Karpas-422 (cell line): ENCODE measurements at regions not wholly inside any gene's neighbourhood (a gene's known extent, or its start where the extent isn't known, plus 50 kb on each side); places are given as distances from the start of the nearest gene placed in this dataset.
"Not testable (repeated sequence)": the region's sequence is repeated elsewhere in the genome, so short reads cannot be mapped to it uniquely, and the experiment has no call there.

Experiments
- DNase-seq: peaks from one replicate; pipeline ENCODE4 v3.0.0-alpha.2; 2015
- H2AFZ ChIP-seq: fragments of 200-600 bp; sonication (generic); 2 replicates; pipeline ENCODE4 v1.6.1; 2014; ENCODE audit warnings: antibody characterized with exemption, low read length, mixed read lengths
- H3K27ac ChIP-seq: fragments of 200-600 bp; sonication (generic); 2 replicates; pipeline ENCODE4 v1.5.1; 2014; ENCODE audit warnings: mild to moderate bottlenecking, low read length, moderate library complexity
- H3K27me3 ChIP-seq: fragments of 200-600 bp; sonication (generic); 2 replicates; pipeline ENCODE4 v1.6.1; 2014; ENCODE audit warnings: low read length, mixed read lengths
- H3K36me3 ChIP-seq: fragments of 200-600 bp; sonication (generic); 2 replicates; pipeline ENCODE4 v1.6.1; 2014; ENCODE audit warnings: low read length, mixed read lengths; ENCODE audit not compliant: insufficient read depth
- H3K4me1 ChIP-seq: fragments of 200-600 bp; sonication (generic); 2 replicates; pipeline ENCODE4 v1.6.1; 2014; ENCODE audit warnings: mild to moderate bottlenecking, low read length, mixed read lengths
- H3K4me2 ChIP-seq: fragments of 200-600 bp; sonication (generic); 2 replicates; pipeline ENCODE4 v1.6.1; 2014; ENCODE audit warnings: low read length, low read depth, mild to moderate bottlenecking; ENCODE audit not compliant: poor library complexity, severe bottlenecking
- H3K4me3 ChIP-seq: fragments of 200-600 bp; sonication (generic); 2 replicates; pipeline ENCODE4 v1.5.1; 2014; ENCODE audit warnings: mild to moderate bottlenecking, antibody characterized with exemption, low read length, mixed read lengths
- H3K79me2 ChIP-seq: fragments of 200-600 bp; sonication (generic); 2 replicates; pipeline ENCODE4 v1.6.1; 2014; ENCODE audit warnings: mild to moderate bottlenecking, low read length, mixed read lengths
- H3K9ac ChIP-seq: fragments of 200-600 bp; sonication (generic); 2 replicates; pipeline ENCODE4 v1.6.0; 2014; ENCODE audit warnings: low read length
- H3K9me2 ChIP-seq: fragments of 200-600 bp; sonication (generic), shearing (Covaris generic); replicated peaks from 2 replicates; pipeline ENCODE4 v1.6.0; 2014; ENCODE audit warnings: mild to moderate bottlenecking, low read length, moderate library complexity; ENCODE audit not compliant: insufficient read depth
- H3K9me3 ChIP-seq: fragments of 300-700, 200-600 bp; sonication (generic); 2 replicates; pipeline ENCODE4 v1.6.1; 2014; ENCODE audit warnings: low read length, mixed read lengths
- H4K20me1 ChIP-seq: fragments of 200-600 bp; sonication (generic); 2 replicates; pipeline ENCODE4 v1.6.1; 2014; ENCODE audit warnings: mild to moderate bottlenecking, antibody characterized with exemption, low read length, low read depth; ENCODE audit not compliant: insufficient read depth

- Histone ChIP-seq H3K79me2 (no peaks in the 10 kb centered on the region), H3K9ac (no peak overlapping the region), H2AFZ (no peak overlapping the region), H3K4me3 (no peak overlapping the region), H4K20me1 (no peaks in the 10 kb centered on the region), H3K27me3 (no peaks in the 10 kb centered on the region), H3K4me2 (no peak overlapping the region), H3K27ac (no peak overlapping the region), H3K4me1 (no peaks in the 10 kb centered on the region), H3K9me2 (no peaks in the 10 kb centered on the region), H3K36me3 (no peaks in the 10 kb centered on the region), H3K9me3 (peaks cover 12% of the 10 kb centered on the region)
- DNase-seq: no peak
Measured at GRCh38 chr20:55079917-55080316, 604.5 kb downstream of the DOK5 start.

DNA sequence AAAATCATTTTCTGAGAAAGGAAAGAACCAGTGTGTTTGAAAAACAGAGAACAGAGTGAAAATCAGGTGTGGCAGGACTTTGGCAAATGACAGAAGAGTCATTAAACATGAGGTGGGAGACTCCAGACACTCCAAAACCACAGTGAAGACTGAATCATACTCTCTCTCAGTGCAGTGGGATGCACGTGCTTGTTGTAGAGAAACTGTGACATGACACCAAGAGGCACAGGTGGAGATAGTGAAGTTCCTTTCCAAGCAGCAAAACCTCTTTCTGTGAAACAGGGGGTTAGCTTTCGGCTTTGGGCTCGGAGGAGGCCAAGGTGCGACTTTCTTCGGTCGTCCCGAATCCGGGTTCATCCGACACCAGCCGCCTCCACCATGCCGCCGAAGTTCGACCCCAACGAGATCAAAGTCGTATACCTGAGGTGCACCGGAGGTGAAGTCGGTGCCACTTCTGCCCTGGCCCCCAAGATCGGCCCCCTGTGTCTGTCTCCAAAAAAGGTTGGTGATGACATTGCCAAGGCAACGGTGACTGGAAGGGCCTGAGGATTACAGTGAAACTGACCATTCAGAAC lies 599.0 kb downstream of the DOK5 start:
- not testable (repeated sequence) for H3K4me1 ChIP-seq, H3K4me2 ChIP-seq, H3K36me3 ChIP-seq, H3K9ac ChIP-seq, H3K79me2 ChIP-seq, DNase-seq, H3K9me2 ChIP-seq, H4K20me1 ChIP-seq, H3K27ac ChIP-seq, H2AFZ ChIP-seq, H3K4me3 ChIP-seq, H3K27me3 ChIP-seq
- H3K9me3 ChIP-seq: peaks cover 23% of the 10 kb centered on the region

DNA sequence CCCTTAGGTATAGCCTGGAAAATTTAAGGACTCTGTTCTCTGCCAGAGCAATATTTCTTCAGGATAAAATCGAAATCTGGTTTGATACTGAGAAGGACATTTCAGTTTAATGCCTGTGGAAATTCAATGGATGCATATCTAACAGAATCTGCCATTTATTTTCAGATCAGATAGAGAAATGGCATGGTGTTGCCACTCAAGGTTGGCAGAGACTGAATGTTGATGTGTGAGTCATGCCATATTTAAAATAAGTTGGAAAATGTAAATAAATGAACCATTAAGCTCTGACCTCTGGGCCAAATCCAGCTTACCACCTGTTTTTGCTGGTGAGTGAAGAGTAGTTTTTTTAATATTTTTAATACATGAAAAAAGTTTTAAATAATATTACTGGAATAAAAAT lies 594.6 kb downstream of the DOK5 start:
- Histone ChIP-seq H3K36me3 (no peaks in the 10 kb centered on the region), H3K4me3 (no peak overlapping the region)

GRCh38 chr20:55067158-55067825 lies 591.9 kb downstream of the DOK5 start:
- H3K36me3 ChIP-seq: no peaks in the 10 kb centered on the region

More for the DNA sequence above, 594.6 kb downstream of the DOK5 start:
- H4K20me1 ChIP-seq: no peaks in the 10 kb centered on the region
- H3K9me3 ChIP-seq: peaks cover 22% of the 10 kb centered on the region
- H3K9ac ChIP-seq: no peak overlapping the region
- no peak overlapping the region for H3K4me2 ChIP-seq
- H3K79me2 ChIP-seq: no peaks in the 10 kb centered on the region
- H3K4me1 ChIP-seq: no peaks in the 10 kb centered on the region
- H3K9me2 ChIP-seq: no peaks in the 10 kb centered on the region
- DNase-seq: no peak
- no peaks in the 10 kb centered on the region for H3K27me3 ChIP-seq
- no peak overlapping the region for H3K27ac ChIP-seq
- H2AFZ ChIP-seq: no peak overlapping the region

DNA sequence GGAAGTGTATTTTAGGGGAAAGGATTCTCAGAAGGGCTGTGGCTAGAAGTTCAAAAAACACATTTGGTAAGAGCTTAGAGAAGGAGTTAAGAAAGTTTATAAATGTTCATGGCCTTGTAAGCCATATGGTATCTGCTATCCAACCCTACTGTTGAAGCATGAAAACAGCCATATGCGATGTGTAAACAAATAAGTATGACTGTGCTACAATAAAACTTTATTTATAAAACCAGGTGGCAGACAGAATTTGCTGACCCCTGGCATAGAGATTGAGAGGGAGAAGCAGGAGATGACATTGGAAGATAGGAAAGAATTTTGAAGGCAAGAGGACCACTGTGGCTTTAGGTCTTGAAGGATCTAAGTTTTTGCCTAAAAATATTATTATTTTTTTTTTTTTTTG lies 583.5 kb downstream of the DOK5 start:
- no peak overlapping the region for H3K27ac ChIP-seq
- no peak overlapping the region for H3K9ac ChIP-seq
- H3K9me2 ChIP-seq: no peaks in the 10 kb centered on the region
- no peak for DNase-seq
- no peaks in the 10 kb centered on the region for H3K27me3 ChIP-seq
- H3K4me2 ChIP-seq: no peak overlapping the region
- H3K4me1 ChIP-seq: no peaks in the 10 kb centered on the region
- no peaks in the 10 kb centered on the region for H3K79me2 ChIP-seq
- no peaks in the 10 kb centered on the region for H3K36me3 ChIP-seq
- H4K20me1 ChIP-seq: no peaks in the 10 kb centered on the region
- peaks cover 3% of the 10 kb centered on the region; the same call in 1 of the 2 replicates for H3K9me3 ChIP-seq
- H2AFZ ChIP-seq: no peak overlapping the region
- no peak overlapping the region for H3K4me3 ChIP-seq

More at GRCh38 chr20:55067158-55067825, 591.9 kb downstream of the DOK5 start:
- DNase-seq: no peak
- H2AFZ ChIP-seq: no peak overlapping the region
- H3K79me2 ChIP-seq: no peaks in the 10 kb centered on the region
- no peak overlapping the region for H3K27ac ChIP-seq
- no peaks in the 10 kb centered on the region for H3K4me1 ChIP-seq
- H3K4me3 ChIP-seq: no peak overlapping the region
- peaks cover 10% of the 10 kb centered on the region for H3K9me3 ChIP-seq
- H4K20me1 ChIP-seq: no peaks in the 10 kb centered on the region
- H3K27me3 ChIP-seq: no peaks in the 10 kb centered on the region
- no peaks in the 10 kb centered on the region for H3K9me2 ChIP-seq
- H3K4me2 ChIP-seq: no peak overlapping the region
- H3K9ac ChIP-seq: no peak overlapping the region

GRCh38 chr20:55057779-55058415 lies 582.5 kb downstream of the DOK5 start:
- Histone ChIP-seq H3K27ac (no peak overlapping the region), H3K4me3 (no peak overlapping the region), H3K9me3 (peaks cover 3% of the 10 kb centered on the region; the same call in 1 of the 2 replicates), H3K27me3 (no peaks in the 10 kb centered on the region), H3K9ac (no peak overlapping the region), H2AFZ (no peak overlapping the region), H3K9me2 (no peaks in the 10 kb centered on the region), H3K79me2 (no peaks in the 10 kb centered on the region), H3K4me2 (no peak overlapping the region), H3K4me1 (no peaks in the 10 kb centered on the region), H4K20me1 (no peaks in the 10 kb centered on the region), H3K36me3 (no peaks in the 10 kb centered on the region)
- no peak for DNase-seq

DNA sequence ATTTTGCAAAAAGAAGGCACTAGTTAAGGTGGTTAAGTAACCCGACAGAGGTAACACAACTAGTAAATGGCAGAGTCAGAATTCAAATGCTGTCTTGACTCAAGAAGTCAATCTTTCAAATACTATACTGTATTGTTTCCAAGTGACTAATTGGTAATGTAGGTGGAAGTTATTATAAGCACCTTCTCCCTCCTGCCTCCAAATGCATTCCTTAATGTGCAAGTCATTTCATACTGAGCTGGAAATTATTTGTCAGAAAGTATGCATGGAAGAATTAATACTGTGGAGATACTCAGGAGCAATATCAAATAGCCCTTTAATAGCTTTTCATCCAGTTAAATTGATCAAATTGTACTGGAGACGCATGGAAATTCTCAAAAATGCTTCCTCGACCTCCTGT lies 579.1 kb downstream of the DOK5 start:
- Histone ChIP-seq H3K9me3 (peaks cover 15% of the 10 kb centered on the region), H3K4me3 (no peak overlapping the region), H3K9ac (no peak overlapping the region), H2AFZ (no peak overlapping the region), H4K20me1 (no peaks in the 10 kb centered on the region), H3K4me2 (no peak overlapping the region), H3K9me2 (no peaks in the 10 kb centered on the region), H3K27ac (no peak overlapping the region), H3K79me2 (no peaks in the 10 kb centered on the region), H3K27me3 (no peaks in the 10 kb centered on the region), H3K36me3 (no peaks in the 10 kb centered on the region), H3K4me1 (no peaks in the 10 kb centered on the region)
- DNase-seq: no peak

DNA sequence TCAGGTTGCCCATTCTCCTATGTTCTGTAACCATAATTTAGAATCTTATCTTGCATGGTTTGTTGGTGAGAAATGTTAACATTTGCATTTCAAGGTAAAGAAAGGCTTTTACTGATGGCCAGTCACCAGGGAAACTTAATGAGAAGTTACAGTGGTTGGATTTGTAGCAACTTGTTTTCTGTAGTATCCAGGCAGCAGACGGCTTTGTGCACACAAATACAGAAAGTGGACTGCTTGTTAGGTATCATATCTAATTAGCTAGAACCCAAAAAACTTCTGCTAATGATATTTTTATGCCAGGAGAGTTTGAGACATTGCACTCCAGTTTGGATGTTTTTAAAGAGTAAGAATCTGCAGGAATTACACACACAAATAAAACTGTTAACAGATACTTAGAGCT lies 578.0 kb downstream of the DOK5 start:
- H3K9ac ChIP-seq: no peak overlapping the region
- H3K27me3 ChIP-seq: no peaks in the 10 kb centered on the region
- no peak overlapping the region for H2AFZ ChIP-seq
- no peak overlapping the region for H3K4me2 ChIP-seq
- no peak for DNase-seq
- no peaks in the 10 kb centered on the region for H3K4me1 ChIP-seq
- H3K9me3 ChIP-seq: peaks cover 20% of the 10 kb centered on the region
- H4K20me1 ChIP-seq: no peaks in the 10 kb centered on the region
- no peaks in the 10 kb centered on the region for H3K79me2 ChIP-seq
- H3K27ac ChIP-seq: no peak overlapping the region
- H3K4me3 ChIP-seq: no peak overlapping the region
- no peaks in the 10 kb centered on the region for H3K9me2 ChIP-seq
- H3K36me3 ChIP-seq: no peaks in the 10 kb centered on the region
